ENCODE measurements at regions not wholly inside any gene's neighbourhood (a gene's known extent, or its start where the extent isn't known, plus 50 kb on each side); places are given as distances from the start of the nearest gene placed in this dataset.

- DNase-seq = no peak
Measured at GRCh38 chr2:236748801-236749200, 179.2 kb downstream of the ACKR3 start.

- no peak for DNase-seq
Measured at GRCh38 chr2:236749346-236749745, 179.7 kb downstream of the ACKR3 start.

DNA sequence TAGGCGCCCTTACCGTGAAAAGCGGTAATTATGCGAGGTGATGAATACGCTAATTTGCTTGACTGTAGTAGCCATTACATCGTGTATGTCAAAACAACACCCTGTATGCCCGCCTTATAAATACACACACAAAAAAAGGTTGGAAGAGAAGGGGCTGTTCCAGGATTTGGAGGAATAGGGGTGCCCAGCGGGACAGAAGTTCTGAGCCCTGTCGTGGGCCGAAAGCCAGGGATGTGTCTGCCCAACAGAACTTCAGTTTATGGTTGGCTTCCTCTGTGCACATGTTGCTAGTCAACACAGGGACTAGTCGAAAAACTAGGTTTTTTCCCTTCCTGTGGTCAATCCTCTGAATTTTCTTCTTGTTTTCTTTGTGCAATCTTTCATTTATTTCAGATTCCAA lies 182.5 kb downstream of the ACKR3 start:
- no peak for DNase-seq

GRCh38 chr2:236753606-236754270 lies 184.1 kb downstream of the ACKR3 start:
- no peak for DNase-seq

GRCh38 chr2:236754271-236754944 lies 184.8 kb downstream of the ACKR3 start:
- no peak for DNase-seq

DNA sequence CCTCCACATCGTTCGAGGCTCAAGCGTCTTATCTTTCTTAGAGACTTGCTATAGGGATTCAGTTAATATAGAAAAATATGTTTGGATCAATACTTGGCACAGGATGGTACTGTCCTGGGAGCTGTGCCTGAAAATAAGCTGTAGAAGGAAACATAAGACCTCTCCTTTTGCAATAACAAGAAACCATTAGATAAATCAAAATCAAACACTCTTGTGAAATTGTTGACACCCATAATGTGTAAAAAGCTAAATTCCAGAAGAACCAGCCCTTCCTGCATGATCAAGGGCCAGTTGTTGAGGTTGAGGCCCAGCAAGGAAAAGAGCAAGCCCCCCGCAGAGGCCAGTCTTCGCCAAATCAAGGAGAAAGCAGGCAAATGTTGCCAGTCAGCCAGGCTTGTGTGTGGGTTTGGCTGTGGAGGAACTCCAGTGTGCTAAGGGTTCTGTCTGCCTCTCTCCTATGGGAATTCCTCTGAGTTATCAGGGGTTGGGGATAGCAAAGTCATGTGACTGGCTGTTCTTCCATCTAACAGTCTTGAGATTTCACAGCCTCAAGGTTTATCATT lies 185.7 kb downstream of the ACKR3 start:
- DNase-seq = no peak

- DNase-seq = no peak
Measured at GRCh38 chr2:236758406-236758805, 188.8 kb downstream of the ACKR3 start.

DNA sequence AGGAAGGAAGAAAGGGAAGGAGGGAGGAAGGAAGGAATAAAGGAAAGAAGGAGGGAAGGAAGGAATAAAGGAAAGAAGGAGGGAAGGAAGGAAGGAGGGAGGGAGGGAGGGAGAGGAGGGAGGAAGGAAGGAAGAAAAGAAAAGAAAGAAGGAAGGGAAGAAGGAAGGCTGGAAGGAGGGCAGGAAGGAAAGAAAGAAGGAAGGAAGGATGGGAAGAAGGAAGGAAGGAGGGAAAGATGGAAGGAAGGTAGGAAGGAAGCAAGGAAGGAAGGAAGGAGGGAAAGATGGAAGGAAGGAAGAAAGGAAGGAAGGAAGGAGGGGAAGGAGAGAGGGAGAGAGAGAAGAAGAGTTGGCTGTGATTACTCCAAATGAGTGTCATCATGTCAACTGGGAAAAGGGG lies 190.6 kb downstream of the ACKR3 start:
- no peak for DNase-seq

- no peak for DNase-seq
Measured at GRCh38 chr2:236761358-236761757, 191.7 kb downstream of the ACKR3 start.

- DNase-seq = no peak
Measured at GRCh38 chr2:236762628-236763027, 193.0 kb downstream of the ACKR3 start.

GRCh38 chr2:236763857-236764256 lies 194.2 kb downstream of the ACKR3 start:
- no peak for DNase-seq

- DNase-seq = no peak
Measured at GRCh38 chr2:236764716-236765115, 195.1 kb downstream of the ACKR3 start.

- DNase-seq = no peak
Measured at GRCh38 chr2:236765478-236765877, 195.9 kb downstream of the ACKR3 start.

DNA sequence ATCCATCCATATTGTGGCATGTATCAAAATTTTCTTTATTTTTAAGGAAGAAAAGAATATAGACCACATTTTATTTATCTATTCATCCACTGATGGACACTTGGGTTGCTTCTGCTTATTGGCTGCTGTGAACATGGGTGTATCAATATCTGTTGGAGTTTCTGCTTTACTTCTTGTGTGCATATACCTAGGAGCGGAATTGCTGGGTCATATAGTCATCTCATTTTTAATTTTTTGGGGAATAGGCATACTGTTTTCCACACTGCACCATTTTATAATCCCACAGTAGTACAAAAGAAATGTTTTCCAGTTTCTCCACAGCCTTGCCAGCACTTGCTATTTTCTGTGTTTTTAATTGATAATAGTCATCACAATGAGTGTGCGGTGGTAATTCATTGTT lies 197.2 kb downstream of the ACKR3 start:
- DNase-seq = no peak

DNA sequence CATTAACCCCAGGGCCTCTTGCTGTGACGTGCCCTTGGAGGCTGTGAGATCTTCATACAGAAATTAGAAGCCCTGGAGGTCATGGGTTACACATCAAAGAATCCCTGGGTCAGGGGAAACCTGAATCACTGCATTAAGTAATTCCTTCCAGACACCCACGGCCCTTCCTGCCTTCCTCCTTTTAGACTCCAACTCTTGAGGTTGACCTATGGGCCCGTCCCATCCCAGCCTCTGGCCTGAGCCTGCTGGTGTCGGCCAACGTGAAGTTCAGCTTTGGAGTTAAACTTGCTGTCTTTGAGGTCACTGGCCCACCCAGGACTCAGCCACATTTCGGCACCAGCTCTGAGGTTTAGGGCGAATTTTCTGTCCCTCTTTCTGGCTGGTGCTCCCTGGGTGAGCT lies 198.3 kb downstream of the ACKR3 start:
- no peak for DNase-seq

GRCh38 chr2:236768393-236769140 lies 198.9 kb downstream of the ACKR3 start:
- DNase-seq = no peak

GRCh38 chr2:236769981-236770671 lies 200.5 kb downstream of the ACKR3 start:
- DNase-seq = no peak

DNA sequence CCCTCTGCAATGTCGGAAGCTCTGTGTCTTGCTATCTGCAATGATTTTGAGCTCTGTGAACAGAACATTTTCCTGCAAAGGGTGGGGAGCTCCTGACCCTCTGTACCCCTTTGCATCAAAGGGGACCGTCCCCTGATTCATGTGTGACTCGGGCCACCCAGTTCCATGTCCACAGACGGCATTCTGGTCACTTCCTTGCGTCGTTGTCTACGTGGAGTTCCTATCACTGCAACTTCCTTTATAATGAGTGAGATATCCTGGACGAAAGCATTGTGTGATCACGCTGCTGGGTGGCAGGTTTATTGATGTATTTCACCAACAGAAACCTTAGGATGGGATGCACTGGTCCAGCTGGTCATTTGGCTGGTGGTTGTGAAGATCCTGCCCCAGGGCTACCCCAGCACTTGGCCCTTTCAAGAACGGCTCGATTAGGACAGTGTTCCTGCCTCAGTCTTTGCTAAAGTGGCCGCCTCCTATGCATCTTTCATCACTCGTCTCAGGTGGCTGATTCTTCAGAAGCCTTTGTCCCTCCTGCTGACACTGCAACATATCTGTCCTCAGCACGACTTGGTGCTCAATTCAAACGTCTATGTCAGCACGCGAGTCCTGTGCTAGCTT lies 202.7 kb downstream of the ACKR3 start:
- no peak for DNase-seq

- DNase-seq = no peak
Measured at GRCh38 chr2:236773206-236773605, 203.6 kb downstream of the ACKR3 start.

DNA sequence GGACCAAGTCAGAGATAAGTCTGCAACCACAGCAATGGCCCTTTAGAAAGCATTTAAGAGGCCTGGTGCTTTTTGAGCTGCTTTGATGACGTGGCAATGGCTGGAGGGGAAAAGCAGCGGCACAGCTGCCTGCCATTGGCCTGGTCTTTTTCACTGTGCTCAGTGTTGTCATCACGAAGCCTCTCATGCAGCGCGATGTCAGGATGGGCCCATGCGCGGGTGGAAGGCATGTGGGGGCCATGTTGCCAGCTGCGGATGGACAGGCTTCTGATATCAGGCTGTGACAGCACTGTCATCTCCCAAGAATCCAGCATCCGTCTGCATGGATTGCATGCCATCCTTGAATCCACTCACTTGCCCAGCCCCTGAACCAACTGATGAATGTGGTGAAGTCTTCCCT lies 204.5 kb downstream of the ACKR3 start:
- DNase-seq = no peak

GRCh38 chr2:236775511-236775910 lies 205.9 kb downstream of the ACKR3 start:
- no peak for DNase-seq

- DNase-seq = no peak
Measured at GRCh38 chr2:236776206-236776605, 206.6 kb downstream of the ACKR3 start.

Measured in stimulated activated CD4-positive, alpha-beta T cell treated with anti-CD3 and anti-CD28 coated beads, Interleukin-15, amount 100 ng/mL, for 24 hours (primary cell).